ENCODE measurements at regions not wholly inside any gene's neighbourhood (a gene's known extent, or its start where the extent isn't known, plus 50 kb on each side); places are given as distances from the start of the nearest gene placed in this dataset.

DNA sequence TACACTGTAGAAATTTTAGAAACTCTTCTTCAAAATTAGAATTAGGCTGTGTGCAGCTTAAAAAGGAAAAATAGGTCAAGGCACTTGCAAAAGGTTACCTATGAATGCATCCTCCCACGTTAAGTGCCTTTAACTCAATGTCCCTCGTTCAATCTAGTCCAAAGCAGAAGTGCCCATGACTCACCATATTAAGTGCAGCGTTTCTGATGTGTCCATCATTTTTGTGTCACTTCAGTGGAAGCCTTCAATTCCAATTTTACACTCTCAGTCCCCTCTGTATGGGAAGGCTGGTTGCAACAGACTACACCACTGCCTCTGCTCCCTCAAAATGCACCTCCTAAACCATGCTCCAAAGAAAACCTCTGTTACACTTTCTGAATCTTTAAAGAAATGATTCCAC lies 53.4 kb downstream of the FOXB1 start:
- in situ Hi-C loops (cut with MboI; ENCODE audit: low pct_unique_long_range_greater_than_20kb, low sequenced_read_pairs, unreplicated experiment): no loop called here
- TF ChIP-seq, protein P1, sequence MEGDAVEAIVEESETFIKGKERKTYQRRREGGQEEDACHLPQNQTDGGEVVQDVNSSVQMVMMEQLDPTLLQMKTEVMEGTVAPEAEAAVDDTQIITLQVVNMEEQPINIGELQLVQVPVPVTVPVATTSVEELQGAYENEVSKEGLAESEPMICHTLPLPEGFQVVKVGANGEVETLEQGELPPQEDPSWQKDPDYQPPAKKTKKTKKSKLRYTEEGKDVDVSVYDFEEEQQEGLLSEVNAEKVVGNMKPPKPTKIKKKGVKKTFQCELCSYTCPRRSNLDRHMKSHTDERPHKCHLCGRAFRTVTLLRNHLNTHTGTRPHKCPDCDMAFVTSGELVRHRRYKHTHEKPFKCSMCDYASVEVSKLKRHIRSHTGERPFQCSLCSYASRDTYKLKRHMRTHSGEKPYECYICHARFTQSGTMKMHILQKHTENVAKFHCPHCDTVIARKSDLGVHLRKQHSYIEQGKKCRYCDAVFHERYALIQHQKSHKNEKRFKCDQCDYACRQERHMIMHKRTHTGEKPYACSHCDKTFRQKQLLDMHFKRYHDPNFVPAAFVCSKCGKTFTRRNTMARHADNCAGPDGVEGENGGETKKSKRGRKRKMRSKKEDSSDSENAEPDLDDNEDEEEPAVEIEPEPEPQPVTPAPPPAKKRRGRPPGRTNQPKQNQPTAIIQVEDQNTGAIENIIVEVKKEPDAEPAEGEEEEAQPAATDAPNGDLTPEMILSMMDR (IDR thresholded peaks at IDR 0.05; ENCODE audit: extremely low read depth, insufficient read depth, missing control alignments): no peak
- DNase-seq (ENCODE audit: low spot score): no peak

GRCh38 chr15:60059186-60059585 lies 55.1 kb downstream of the FOXB1 start:
- in situ Hi-C loops (cut with MboI; ENCODE audit: low pct_unique_long_range_greater_than_20kb, low sequenced_read_pairs, unreplicated experiment): no loop called here

DNA sequence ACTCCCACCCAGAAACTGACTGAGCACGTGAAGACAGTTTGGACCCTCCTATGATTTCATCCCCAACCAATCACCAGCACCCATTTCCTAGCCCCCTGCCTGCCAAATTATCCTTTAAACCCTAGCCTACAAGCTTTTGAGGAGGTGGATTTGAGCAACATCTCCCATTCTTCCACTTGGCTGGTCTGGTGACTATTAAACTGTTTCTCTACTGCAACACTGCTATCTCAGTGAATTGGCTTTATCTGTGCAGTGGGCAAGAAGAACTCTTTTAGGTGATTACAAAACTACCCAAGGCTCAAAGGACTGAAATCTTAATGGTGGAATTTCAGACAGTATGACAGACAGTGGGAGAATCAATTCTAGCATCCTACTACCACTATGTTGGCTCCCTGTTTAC lies 57.6 kb downstream of the FOXB1 start:
- in situ Hi-C loops (cut with MboI; ENCODE audit: low pct_unique_long_range_greater_than_20kb, low sequenced_read_pairs, unreplicated experiment): no loop called here
- DNase-seq (ENCODE audit: low spot score): no peak
- TF ChIP-seq, protein P1 (IDR thresholded peaks at IDR 0.05; ENCODE audit: extremely low read depth, insufficient read depth, missing control alignments): no peak

More at GRCh38 chr15:60059186-60059585, 55.1 kb downstream of the FOXB1 start:
- DNase-seq (ENCODE audit: low spot score): no peak
- TF ChIP-seq, protein P1 (IDR thresholded peaks at IDR 0.05; ENCODE audit: extremely low read depth, insufficient read depth, missing control alignments): no peak

DNA sequence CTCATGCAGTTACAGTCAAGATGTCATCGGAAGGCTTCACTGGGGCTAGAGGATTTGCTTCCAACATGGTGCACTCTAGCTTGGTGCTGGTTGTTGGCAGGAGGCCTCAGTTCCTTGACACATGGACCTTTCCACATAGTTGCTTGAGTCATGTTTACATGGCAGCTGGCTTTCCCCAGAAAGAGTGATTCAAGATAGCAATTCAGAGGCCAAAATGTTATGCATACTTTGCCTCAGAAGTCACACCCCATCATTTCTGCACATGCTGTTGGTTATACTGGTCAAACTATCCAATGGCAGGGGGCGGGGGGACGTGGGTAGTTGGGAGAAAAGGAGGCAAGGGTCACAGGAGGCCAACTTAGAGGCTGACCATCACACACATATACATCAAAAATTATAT lies 58.7 kb downstream of the FOXB1 start:
- TF ChIP-seq, protein P1 (IDR thresholded peaks at IDR 0.05; ENCODE audit: extremely low read depth, insufficient read depth, missing control alignments): no peak
- DNase-seq (ENCODE audit: low spot score): no peak
- in situ Hi-C loops (cut with MboI; ENCODE audit: low pct_unique_long_range_greater_than_20kb, low sequenced_read_pairs, unreplicated experiment): no loop called here

GRCh38 chr15:60065951-60066350 lies 61.8 kb downstream of the FOXB1 start:
- in situ Hi-C loops (cut with MboI; ENCODE audit: low pct_unique_long_range_greater_than_20kb, low sequenced_read_pairs, unreplicated experiment): no loop called here
- no peak for DNase-seq (ENCODE audit: low spot score)
- TF ChIP-seq, protein P1 (IDR thresholded peaks at IDR 0.05; ENCODE audit: extremely low read depth, insufficient read depth, missing control alignments): no peak

GRCh38 chr15:60070838-60071493 lies 66.9 kb downstream of the FOXB1 start:
- in situ Hi-C loops (cut with MboI; ENCODE audit: low pct_unique_long_range_greater_than_20kb, low sequenced_read_pairs, unreplicated experiment): no loop called here
- TF ChIP-seq, protein P1 (IDR thresholded peaks at IDR 0.05; ENCODE audit: extremely low read depth, insufficient read depth, missing control alignments): no peak
- no peak for DNase-seq (ENCODE audit: low spot score)

Data from GM13977 (cell line).